ENCODE measurements at regions not wholly inside any gene's neighbourhood (a gene's known extent, or its start where the extent isn't known, plus 50 kb on each side); places are given as distances from the start of the nearest gene placed in this dataset. TPM values are rescaled to one million over a fixed set of nuclear protein-coding genes. Genes with fewer than 3 reads are reported as not detected.

DNA sequence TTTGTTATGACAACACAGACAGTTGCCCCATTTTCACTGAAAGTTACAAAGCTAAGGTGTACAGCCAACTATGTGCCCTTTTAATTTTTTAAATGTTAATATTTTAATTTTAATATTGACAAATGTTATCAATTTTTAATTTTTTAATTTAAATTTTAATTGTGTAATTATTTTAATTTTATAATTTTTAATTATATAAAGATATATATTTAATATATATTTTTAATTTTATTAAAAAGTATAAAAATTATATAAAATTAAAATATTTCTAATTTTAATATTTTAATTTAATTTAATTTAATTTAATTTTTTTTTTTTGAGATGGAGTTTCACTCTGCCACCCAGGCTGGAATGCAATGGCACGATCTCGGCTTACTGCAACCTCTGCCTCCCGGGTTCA, 52.1 kb upstream of the ATP11B start:
- no peaks in the 10 kb centered on the region for H3K9me3 ChIP-seq (ENCODE audit: control insufficient read depth in 4 of 4, low read length in 3 of 4)
- H3K9ac ChIP-seq (ENCODE audit: low read depth in 1 of 2, low read length in 2 of 2) = no peak overlapping the region
- H3K4me1 ChIP-seq (ENCODE audit: control insufficient read depth in 4 of 4, insufficient read depth in 4 of 4, low read length in 3 of 4) = no peaks in the 10 kb centered on the region
- H3K4me3 ChIP-seq (ENCODE audit: low read depth in 1 of 3, low read length in 3 of 3) = no peak overlapping the region
- H3K36me3 ChIP-seq (ENCODE audit: control insufficient read depth in 4 of 4, insufficient read depth in 3 of 4, low read depth in 1 of 4, low read length in 3 of 4) = no peaks in the 10 kb centered on the region
- TF ChIP-seq HNF4A (conservative IDR thresholded peaks at IDR 0.05) (no peak), RAD21 (IDR thresholded peaks at IDR 0.05) (no peak), RXRA (IDR thresholded peaks at IDR 0.05) (no peak), EGR1 (IDR thresholded peaks at IDR 0.05; ENCODE audit: low read depth in 2 of 2) (no peak), NR2F2 (IDR thresholded peaks at IDR 0.05) (no peak), YY1 (IDR thresholded peaks at IDR 0.05) (no peak), FOXA2 (IDR thresholded peaks at IDR 0.05) (no peak), JUND (IDR thresholded peaks at IDR 0.05) (no peak)
- TF ChIP-seq, protein P1, sequence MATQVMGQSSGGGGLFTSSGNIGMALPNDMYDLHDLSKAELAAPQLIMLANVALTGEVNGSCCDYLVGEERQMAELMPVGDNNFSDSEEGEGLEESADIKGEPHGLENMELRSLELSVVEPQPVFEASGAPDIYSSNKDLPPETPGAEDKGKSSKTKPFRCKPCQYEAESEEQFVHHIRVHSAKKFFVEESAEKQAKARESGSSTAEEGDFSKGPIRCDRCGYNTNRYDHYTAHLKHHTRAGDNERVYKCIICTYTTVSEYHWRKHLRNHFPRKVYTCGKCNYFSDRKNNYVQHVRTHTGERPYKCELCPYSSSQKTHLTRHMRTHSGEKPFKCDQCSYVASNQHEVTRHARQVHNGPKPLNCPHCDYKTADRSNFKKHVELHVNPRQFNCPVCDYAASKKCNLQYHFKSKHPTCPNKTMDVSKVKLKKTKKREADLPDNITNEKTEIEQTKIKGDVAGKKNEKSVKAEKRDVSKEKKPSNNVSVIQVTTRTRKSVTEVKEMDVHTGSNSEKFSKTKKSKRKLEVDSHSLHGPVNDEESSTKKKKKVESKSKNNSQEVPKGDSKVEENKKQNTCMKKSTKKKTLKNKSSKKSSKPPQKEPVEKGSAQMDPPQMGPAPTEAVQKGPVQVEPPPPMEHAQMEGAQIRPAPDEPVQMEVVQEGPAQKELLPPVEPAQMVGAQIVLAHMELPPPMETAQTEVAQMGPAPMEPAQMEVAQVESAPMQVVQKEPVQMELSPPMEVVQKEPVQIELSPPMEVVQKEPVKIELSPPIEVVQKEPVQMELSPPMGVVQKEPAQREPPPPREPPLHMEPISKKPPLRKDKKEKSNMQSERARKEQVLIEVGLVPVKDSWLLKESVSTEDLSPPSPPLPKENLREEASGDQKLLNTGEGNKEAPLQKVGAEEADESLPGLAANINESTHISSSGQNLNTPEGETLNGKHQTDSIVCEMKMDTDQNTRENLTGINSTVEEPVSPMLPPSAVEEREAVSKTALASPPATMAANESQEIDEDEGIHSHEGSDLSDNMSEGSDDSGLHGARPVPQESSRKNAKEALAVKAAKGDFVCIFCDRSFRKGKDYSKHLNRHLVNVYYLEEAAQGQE (IDR thresholded peaks at IDR 0.05) = no peak
- TF ChIP-seq, protein P2, sequence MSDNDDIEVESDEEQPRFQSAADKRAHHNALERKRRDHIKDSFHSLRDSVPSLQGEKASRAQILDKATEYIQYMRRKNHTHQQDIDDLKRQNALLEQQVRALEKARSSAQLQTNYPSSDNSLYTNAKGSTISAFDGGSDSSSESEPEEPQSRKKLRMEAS (IDR thresholded peaks at IDR 0.05) = no peak
- H3K27ac ChIP-seq (ENCODE audit: low read depth in 1 of 2, low read length in 2 of 2) = no peak overlapping the region
- no peak for DNase-seq (ENCODE audit: low spot score)
- WGBS = 98% methylated on average over 3 of the region's 3 CpGs
- no peaks in the 10 kb centered on the region for H3K27me3 ChIP-seq (ENCODE audit: control insufficient read depth in 4 of 4, insufficient read depth in 4 of 4, low read length in 3 of 4)

Small RNA genes in the stretch of these regions (small RNA-seq; reads per million reads assigned to genes)
- not detected for gene RN7SKP265
